M059J (cell line): ENCODE measurements at regions not wholly inside any gene's neighbourhood (a gene's known extent, or its start where the extent isn't known, plus 50 kb on each side); places are given as distances from the start of the nearest gene placed in this dataset.
"Not testable (repeated sequence)": the region's sequence is repeated elsewhere in the genome, so short reads cannot be mapped to it uniquely, and the experiment has no call there.

ENCODE experiments used
- DNase-seq: peaks from one replicate; pipeline ENCODE4 v3.0.0-alpha.2; 2012; ENCODE audit warnings: low read depth

DNA sequence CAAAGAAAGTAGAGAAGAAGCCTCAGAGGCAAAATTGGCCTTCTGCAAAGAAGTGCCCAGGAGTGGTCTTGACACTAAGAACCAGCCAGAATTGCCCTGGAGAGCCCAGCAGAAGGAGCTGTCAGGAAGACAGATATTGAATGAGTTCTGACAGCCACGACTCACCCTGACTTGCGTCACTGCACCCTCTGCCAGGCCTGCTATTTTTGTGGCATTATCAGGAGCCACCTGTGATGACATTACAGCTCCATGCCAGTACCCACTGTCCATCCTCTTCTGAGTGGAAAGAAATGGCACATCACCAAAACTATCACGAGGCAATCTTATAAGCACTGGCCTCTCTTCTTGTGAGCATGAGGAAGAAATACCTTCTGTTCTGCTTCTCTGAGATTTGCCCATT, 67.7 kb downstream of the SMIM20 start:
- DNase-seq = peak; percentile 20

- DNase-seq = no peak
These were observed 68.9 kb downstream of the SMIM20 start for GRCh38 chr4:25982962-25983361.

DNA sequence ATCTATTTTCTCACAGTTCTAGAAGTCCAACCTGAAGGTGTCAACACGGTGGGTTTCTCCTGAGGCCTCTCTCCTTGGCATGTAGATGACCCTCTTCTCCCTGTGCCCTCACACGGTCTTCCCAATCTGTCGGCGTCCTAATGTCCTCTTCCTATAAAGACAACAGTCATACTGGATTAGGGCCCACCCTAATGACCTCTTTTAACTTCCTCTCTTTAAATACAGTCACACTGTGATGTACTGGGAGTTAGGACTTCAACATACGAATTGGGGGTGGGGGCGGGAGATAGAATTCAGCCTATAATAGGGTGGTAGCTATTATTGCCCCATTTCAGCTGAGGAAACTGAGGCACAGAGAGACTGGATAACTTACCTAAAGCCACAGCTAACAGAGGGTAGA, 70.2 kb downstream of the SMIM20 start:
- DNase-seq = no peak

- no peak for DNase-seq
These were observed 70.8 kb downstream of the SMIM20 start for GRCh38 chr4:25984796-25985195.

DNA sequence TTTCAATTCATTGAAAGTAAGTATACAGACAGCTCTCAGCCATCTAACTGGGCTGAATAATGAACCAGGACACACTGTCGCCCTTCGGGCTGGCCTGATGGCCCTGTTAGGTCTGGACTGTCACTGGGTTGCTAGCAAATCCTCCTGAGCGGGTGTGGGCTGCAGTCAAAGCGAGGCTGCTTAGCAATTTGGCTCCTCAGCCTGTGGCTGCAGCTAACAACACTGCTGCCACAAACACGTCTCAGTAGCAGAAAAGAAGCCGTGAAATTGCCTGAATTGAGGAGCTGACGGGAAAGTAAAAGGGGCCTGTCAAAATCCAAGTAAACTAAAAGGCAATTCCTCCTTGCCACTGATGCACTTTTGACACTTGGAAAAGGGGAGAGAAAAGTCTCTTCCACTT, 72.8 kb downstream of the SMIM20 start:
- no peak for DNase-seq

DNA sequence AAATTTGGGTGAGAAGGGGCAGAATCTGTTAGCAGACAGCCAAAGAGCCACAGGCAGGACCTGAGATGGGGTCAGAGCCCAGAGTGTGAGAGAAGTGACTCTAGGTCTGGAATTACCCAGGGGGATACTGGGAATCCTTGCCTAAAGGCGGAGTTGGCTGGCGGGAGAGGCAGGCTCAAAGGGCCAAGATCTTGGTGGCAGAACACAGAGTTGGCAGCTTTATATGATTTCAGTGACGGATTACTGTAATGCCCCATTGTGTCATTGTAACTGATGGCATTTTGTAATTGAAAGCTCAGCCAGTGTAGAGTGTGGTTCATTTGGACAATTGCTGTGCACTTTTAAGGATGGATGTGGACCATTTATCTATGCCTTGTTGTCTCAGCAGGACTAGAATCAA, 77.3 kb downstream of the SMIM20 start:
- DNase-seq = peak; percentile 9

DNA sequence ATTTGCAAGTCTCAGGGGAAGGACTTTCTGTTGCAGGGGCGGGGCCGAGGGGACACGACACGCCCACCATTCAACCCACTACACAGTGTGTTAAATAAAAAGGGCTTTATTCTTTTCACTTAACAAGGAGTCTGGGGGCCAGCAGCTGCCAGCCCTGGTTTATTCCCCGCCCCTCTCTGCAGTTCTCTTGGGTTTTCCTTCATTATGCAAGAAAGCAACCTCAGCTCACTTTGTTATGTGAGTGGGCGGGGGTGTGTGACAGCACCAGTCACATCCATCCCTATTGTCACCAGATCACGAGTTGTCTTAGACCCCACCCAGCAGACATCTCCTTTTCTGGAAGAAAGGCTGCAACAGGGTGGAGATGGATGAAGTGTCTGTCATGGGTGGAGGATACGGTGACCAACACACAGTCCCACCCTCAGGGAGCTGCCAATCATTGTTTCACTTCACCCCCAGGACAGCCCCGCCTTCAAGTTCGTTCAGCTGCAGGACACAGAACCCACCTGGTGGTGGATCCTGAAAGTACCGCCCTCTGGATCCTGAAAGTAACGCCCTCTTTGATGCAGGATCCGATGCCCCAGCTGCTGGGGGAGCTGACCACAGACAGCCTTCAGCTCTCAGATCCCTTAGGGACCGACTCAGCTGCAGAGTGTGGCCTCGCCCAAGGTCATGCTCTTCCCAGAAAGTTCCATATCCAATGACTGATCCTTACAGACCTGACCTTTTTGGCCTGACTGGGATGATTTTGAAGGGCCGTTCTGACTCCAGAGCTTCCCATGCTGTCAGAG, 79.6 kb downstream of the SMIM20 start:
- peak; percentile 9 for DNase-seq

DNA sequence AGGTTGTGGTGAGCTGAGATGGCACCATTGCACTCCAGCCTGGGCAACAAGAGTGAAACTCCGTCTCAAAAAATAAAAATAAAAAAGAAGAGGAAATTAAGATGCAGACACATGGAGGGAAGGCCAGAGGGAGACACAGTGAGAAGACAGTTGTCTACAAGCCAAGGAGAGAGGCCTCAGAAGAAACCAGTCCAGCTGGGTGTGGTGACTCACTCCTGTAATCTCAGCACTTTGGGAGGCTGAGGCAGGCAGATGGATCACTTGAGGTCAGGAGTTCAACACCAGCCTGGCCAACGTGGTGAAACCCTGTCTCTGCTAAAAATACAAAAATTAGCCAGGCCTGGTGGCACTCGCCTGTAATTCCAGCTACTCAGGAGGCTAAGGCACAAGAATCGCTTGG, 80.6 kb downstream of the SMIM20 start:
- peak; percentile 84 for DNase-seq

- peak; percentile 24 for DNase-seq
These were observed 86.4 kb downstream of the SMIM20 start for GRCh38 chr4:26000274-26000950.

DNA sequence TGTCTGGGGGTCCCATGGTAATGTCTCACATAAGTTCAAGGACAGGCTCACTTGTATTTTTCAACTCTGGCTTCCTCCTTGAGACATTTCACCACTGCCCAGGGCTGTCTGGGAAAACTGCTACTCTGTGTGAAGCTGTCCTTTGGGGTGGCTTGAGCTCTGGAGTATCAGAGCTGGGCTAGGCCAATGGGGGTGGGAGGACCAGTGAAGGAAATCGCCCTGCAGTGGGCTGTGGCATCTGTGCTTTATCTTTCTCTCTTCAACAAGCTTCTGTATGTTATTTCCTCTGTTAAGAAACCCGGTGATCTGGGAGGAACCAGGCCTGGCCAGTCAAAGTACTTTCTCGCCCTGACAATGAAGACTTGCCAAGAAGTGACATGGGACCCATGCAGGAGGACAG, 87.4 kb downstream of the SMIM20 start:
- no peak for DNase-seq

DNA sequence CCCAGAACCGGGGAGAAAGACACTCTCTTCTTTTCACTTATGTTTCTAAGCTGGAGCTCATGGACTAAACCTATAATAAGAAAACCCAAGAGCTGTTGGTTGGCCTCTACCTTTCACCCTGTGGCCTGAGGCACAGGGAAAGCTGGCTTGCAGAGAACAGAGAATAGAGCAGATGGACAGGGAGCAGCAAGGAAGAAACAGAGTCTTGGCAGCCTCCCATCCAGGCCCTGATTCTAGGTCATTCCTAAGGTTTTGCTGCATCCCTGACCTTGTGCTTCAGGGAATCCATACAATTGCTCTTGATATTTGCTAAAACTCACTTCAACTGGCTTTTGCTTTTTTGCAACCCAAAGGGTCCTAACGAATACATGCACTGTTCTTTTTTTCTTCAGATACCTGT, 87.8 kb downstream of the SMIM20 start:
- no peak for DNase-seq

DNA sequence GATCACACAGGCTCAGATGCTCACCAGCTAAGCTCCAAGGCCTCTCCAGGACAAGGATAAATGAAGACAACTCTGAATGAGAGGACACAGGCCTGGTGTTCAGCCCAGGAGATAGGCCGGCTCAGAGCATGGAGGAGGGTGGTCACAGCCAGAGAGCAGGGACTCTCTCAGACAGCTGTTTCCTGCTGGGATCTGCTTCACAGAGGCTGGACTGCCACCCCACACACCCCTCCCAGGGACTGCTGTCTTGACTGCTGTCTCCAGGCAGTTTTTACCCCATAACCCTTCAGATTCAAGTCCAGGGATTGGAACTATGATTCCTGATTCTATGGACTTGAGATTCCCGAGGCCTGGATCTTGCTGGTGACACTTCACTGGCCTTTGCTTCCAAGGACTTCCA, 89.0 kb downstream of the SMIM20 start:
- no peak for DNase-seq

GRCh38 chr4:26004290-26004689, 90.3 kb downstream of the SMIM20 start:
- no peak for DNase-seq

DNA sequence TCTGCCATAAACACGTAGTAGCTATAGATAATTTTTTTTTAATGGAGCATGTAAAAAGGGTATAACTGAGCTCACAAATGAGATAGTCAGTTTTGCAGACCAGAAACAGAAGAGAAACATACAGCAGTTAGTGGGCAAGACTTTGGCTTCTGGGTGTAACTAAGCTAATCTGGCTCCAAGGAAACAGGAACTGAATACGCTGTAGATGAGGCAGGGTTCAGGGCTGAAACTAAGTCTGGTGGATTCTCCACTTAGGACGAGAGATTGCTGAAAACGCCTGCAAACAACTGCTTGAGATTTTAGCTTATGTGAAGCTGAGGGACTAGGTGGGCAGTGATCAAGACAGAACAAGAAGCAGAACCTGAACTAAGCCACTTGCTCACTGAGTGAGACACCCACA, 91.7 kb downstream of the SMIM20 start:
- DNase-seq = no peak

DNA sequence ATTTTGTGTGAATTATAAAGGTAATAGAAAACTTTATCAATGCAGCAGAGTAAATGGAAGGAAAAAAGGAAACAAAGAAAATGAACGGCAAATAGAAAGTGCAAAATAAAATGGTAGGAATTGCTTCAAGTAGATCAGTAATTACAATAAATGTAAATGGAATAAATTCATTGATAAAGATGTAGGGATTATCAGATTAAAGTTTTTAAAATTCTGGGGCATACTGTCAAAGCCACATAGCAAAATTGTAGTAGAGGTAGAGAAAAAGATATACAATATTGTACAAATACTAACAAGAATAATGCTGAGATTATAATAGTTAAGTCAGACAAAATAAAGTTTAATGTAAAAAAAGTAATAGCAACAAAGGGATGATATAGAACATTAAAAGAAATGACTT, 94.7 kb downstream of the SMIM20 start:
- no peak for DNase-seq

GRCh38 chr4:26009502-26009901, 95.5 kb downstream of the SMIM20 start:
- DNase-seq = no peak

- peak; percentile 49 for DNase-seq
These were observed 96.3 kb downstream of the SMIM20 start for GRCh38 chr4:26010304-26010703.

DNA sequence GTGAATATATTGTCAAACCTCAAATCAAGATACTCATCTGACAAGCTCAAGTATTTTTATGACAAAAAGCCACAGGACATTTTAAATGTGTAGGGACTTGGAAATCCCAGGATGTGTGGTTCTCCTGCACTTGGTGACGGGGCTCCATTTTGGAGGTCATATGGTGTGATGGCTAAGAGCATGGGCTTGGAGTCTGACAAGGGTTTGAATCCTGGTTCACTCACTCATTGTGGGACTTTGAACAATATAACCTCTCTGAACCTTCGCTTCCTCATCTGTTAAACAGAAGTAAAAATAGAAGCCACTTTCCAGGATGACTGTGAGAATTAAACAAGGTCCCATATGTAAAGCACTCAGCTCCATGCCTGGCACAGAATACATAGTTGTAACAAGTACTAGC, 99.6 kb downstream of the SMIM20 start:
- peak; percentile 49 for DNase-seq

- DNase-seq = peak; percentile 98
These were observed 101.2 kb downstream of the SMIM20 start for GRCh38 chr4:26015133-26015651.

DNA sequence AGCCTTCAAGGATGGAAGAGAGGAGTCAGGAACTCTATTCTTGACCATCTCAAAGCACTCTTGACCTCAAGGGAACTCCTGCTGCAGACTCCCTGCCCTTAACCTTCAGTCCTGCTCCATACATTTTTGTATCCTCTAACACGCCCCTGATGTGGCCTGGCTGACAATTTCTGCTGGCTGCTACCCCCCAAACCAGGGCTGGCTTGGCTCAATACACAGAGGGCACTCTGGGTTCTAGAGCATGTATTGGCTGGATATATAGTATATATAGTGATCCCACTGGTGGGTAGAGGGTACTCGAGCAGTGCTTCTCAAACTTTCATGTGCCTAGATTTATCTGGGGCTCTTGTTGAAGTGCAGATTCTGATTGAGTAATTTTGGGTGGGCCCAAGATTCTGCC, 101.9 kb downstream of the SMIM20 start:
- no peak for DNase-seq

DNA sequence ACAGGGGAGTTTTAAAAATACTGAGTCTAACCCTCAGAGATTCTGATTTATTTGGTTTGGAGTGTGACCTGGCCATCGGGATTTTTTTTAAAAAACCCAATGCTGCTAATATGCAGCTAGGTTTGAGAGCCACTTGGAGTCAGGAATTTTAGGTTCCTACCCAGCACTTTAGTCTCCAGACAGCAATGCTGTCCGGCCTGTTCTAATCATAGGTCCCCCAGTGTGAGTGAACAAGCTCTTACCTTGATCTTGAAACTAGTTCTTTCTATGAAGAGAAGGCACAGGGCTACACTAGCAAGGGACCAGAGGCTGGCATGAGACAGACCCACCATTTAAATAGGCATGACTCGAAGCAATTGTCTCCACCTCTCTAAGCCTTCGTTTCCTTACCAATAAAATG, 103.5 kb downstream of the SMIM20 start:
- DNase-seq = no peak

GRCh38 chr4:26017961-26018700, 104.1 kb downstream of the SMIM20 start:
- DNase-seq = not testable (repeated sequence)
